Right hindlimb (tissue), 1 donor: ENCODE measurements at regions not wholly inside any gene's neighbourhood (a gene's known extent, or its start where the extent isn't known, plus 50 kb on each side); places are given as distances from the start of the nearest gene placed in this dataset.
"Not testable (repeated sequence)": the region's sequence is repeated elsewhere in the genome, so short reads cannot be mapped to it uniquely, and the experiment has no call there.

Experiments
- DNase-seq: peaks from one replicate; pipeline ENCODE4 v3.0.0-alpha.2; 2018

DNA sequence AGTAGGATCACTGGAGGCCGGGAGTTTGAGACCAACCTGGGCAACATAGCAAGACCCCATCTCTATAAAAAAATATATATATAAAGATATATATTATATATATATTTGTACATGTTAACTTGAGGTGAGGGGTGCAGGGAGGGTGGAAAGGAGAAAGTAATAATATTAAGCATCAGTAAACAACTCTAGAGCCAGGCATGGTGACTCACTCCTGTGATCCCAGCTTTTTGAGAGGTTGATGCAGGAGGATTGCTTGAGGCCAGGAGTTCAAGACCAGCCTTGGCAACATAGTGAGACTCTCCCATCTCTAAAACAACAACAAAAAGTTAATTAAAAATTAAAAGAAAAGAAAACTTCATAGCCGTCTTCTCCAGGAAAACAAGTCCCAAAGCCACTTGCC is 61.7 kb upstream of the SMURF2 start:
- DNase-seq, result no peak

- DNase-seq, result not testable (repeated sequence)
Observed at GRCh38 chr17:64721556-64721955, 59.4 kb upstream of the SMURF2 start.

- DNase-seq, result not testable (repeated sequence)
Observed at GRCh38 chr17:64720253-64720652, 58.1 kb upstream of the SMURF2 start.

DNA sequence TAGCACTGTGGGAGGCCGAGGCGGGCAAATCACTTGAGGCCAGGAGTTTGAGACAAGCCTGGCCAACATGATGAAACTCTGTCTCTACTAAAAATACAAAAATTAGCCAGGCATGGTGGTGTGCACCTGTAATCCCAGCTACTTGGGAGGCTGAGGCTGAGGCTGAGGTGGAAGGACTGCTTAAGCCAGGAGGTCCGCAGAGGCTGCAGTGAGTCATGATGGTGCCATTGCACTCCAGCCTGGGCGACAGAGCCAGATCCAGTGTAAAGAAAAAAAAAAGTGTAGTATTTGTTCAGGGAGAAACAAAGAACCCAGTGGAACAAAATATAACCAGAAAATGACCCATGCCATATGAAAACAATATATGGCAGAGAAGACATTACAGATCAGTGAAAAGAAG is 57.4 kb upstream of the SMURF2 start:
- DNase-seq, result not testable (repeated sequence)

GRCh38 chr17:64718816-64719215 is 56.7 kb upstream of the SMURF2 start:
- not testable (repeated sequence) for DNase-seq

DNA sequence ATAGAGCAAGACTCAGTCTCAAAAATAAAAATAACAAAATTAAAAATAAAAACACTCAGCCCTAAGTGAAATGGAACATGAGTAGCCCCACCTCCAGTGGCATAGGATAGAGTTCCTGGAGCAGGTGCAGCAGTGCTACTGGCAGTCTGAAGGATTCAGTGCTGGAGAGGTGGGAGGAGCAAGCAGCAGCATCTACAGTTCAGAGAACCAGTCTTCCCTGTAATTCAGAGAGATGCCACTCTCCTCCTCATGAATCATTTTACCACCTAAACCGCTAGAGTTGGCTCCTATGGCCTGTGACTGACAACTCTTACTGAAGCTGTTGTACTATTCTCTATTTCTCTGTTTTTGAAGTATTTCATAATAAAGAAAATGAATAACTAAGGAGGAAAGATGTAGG is 56.0 kb upstream of the SMURF2 start:
- DNase-seq, result no peak

DNA sequence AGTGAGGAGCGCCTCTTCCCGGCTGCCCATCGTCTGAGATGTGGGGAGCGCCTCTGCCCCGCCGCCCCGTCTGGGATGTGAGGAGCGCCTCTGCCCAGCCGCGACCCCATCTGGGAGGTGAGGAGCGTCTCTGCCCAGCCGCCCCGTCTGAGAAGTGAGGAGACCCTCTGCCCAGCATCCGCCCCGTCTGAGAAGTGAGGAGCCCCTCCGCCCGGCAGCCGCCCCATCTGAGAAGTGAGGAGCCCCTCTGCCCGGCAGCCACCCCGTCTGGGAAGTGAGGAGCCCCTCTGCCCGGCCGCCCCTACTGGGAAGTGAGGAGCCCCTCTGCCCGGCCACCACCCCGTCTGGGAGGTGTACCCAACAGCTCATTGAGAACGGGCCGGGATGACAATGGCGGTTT is 54.4 kb upstream of the SMURF2 start:
- DNase-seq, result not testable (repeated sequence)

DNA sequence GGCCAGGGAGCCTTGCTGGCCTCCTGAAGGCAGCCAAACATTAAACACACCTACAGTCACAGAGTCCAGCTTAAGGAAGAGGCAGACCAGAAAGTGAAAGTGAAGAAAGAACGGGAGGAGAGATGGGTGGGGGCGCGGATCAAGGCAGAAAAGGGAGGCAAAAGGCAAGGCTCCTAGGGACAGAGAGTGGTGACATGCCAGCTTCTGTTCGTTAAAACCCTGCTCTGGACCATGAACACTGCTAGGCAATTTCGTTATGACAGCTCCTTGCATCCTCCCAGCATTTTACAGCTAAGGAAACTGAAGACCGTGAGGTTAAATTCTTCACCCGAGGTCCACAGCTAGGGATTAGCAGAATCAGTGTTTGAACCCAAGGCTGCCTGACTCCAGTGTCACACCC is 51.7 kb upstream of the SMURF2 start:
- DNase-seq, result not testable (repeated sequence)

DNA sequence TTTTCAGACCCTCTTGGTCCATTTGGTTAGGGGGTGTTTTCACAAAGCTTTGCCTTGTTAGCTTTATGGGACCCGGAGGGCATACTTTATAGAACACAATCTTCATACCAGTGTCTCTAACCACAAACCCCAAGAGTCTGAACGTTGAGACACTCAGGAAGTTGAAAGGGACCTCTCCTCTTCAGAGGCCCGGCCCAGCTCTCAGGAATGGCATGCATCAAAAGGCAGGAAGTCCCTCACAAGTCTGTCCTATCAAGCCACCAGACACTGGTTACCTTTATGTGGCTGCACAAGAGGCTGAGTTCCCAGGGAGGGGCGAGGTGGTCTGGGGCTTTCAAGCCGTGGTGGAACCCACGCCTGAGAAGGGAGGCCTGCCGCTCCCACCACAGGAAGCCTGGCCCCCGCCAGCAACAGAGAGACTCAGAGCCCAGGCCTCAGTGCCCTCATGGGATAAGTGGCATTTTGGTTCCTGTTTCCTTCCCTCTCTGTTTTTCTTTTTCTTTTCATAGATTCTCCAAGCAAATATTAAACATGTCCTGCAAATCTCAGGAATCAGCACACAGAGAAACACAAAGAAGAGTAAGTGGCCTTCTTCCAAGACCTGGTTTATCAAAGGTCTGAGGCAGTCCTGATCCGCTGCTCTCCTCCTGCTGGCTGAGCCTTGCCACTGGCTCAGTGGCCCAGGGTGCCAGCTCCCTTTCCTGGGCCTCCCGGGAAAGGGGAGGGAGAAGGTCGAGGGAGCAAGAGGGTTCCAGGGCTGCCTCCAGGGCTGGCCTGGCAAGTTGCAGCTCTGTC is 50.6 kb upstream of the SMURF2 start:
- DNase-seq, result not testable (repeated sequence)
